Esophagus muscularis mucosa (tissue), 4 donors: ENCODE measurements at regions not wholly inside any gene's neighbourhood (a gene's known extent, or its start where the extent isn't known, plus 50 kb on each side); places are given as distances from the start of the nearest gene placed in this dataset.
"Not testable (repeated sequence)": the region's sequence is repeated elsewhere in the genome, so short reads cannot be mapped to it uniquely, and the experiment has no call there.

ENCODE experiments used
- DNase-seq: peaks from one replicate; pipeline ENCODE4 v3.0.0-alpha.2; 2017; ENCODE audit errors: extremely low spot score
- H3K27ac ChIP-seq, 4 donors: fragments of 200-600 bp; sonication (generic); replicated peaks in 1 of 4; 1 replicate in 3 of 4; 2 replicates in 1 of 4; pipeline ENCODE4 v1.5.1; 2016 to 2019; ENCODE audit warnings: mild to moderate bottlenecking in 1 of 4
- H3K27me3 ChIP-seq, 4 donors: fragments of 200-600 bp; sonication (generic); one replicate each; pipeline versions ENCODE4 v1.5.1 to v1.6.0; 2016 to 2019
- H3K36me3 ChIP-seq, 4 donors: fragments of 200-600 bp; sonication (generic); one replicate each; pipeline ENCODE4 v1.5.1; 2016 to 2019
- H3K4me1 ChIP-seq, 4 donors: fragments of 200-600 bp; sonication (generic); one replicate each; pipeline ENCODE4 v1.5.1; 2016 to 2019
- H3K4me3 ChIP-seq, 4 donors: fragments of 200-600 bp; sonication (generic); 1 replicate in 2 of 4; 2 replicates in 2 of 4; pipeline ENCODE4 v1.5.1; 2016 to 2019; ENCODE audit warnings: mild to moderate bottlenecking in 4 of 4, moderate library complexity in 1 of 4
- H3K9me3 ChIP-seq, 4 donors: fragments of 200-600 bp; sonication (generic); 1 replicate in 3 of 4; 2 replicates in 1 of 4; pipeline ENCODE4 v1.5.1; 2016 to 2019
- CTCF ChIP-seq, 3 experiments: fragments of 200-600 bp in 2 of 3; fragments of 450-650 bp in 1 of 3; sonication (generic) in 2 of 3; IDR thresholded peaks; one replicate each; pipeline ENCODE4 v1.5.1; 2017 to 2019; ENCODE audit warnings: antibody characterized with exemption in 3 of 3, mild to moderate bottlenecking in 2 of 3, moderate library complexity in 1 of 3
- EP300 ChIP-seq: sonication (generic); formaldehyde crosslinking; IDR thresholded peaks from one replicate; pipeline ENCODE4 v1.6.1; 2017; ENCODE audit warnings: antibody characterized with exemption
- POLR2A ChIP-seq: fragments of 450-650 bp; IDR thresholded peaks from one replicate; pipeline ENCODE4 v1.6.1; 2017; ENCODE audit warnings: antibody characterized with exemption, moderate library complexity, mild to moderate bottlenecking, low read depth
- POLR2AphosphoS5 ChIP-seq, 2 donors: sonication (generic); formaldehyde crosslinking; IDR thresholded peaks; one replicate each; pipeline ENCODE4 v1.6.1; 2017; ENCODE audit warnings: antibody characterized with exemption in 2 of 2
- WGBS: methylation state at CpG from one replicate; pipeline ENCODE4 v1.1.5; 2018; 5-methylcytosine and 5-hydroxymethylcytosine counted together
- intact Hi-C: fragments of 100-400 bp; cut with DNase I; formaldehyde crosslinking; loops from one replicate; pipeline ENCODE4 v1.15.1; 2023

GRCh38 chr18:11458447-11458846, 150.9 kb upstream of the SLC35G4 start:
- TF ChIP-seq CTCF (IDR thresholded peaks at IDR 0.05) (no peak), POLR2AphosphoS5 (IDR thresholded peaks at IDR 0.05) (no peak), POLR2A (no peak), EP300 (no peak)
- Histone ChIP-seq H3K27ac (no peak overlapping the region), H3K4me3 (no peak overlapping the region), H3K36me3 (no peaks in the 10 kb centered on the region), H3K9me3 (no peaks in the 10 kb centered on the region), H3K4me1 (no peaks in the 10 kb centered on the region), H3K27me3 (no peaks in the 10 kb centered on the region)
- WGBS = 49% methylated on average over 3 of the region's 3 CpGs
- intact Hi-C loops = no loop called here
- DNase-seq = no peak

GRCh38 chr18:11457853-11458252, 151.5 kb upstream of the SLC35G4 start:
- DNase-seq, intact Hi-C loops: not testable (repeated sequence)
- 78% methylated on average over 3 of the region's 3 CpGs for WGBS

GRCh38 chr18:11454040-11454439, 155.4 kb upstream of the SLC35G4 start:
- H3K9me3 ChIP-seq = peaks cover 0 to under 1% (median 0%) of the 10 kb centered on the region in 4 donors
- DNase-seq = no peak
- no peak overlapping the region for H3K4me3 ChIP-seq
- H3K27me3 ChIP-seq = no peaks in the 10 kb centered on the region
- H3K4me1 ChIP-seq = no peaks in the 10 kb centered on the region
- 75% methylated on average over 5 of the region's 5 CpGs for WGBS
- no peak overlapping the region for H3K27ac ChIP-seq
- no peaks in the 10 kb centered on the region for H3K36me3 ChIP-seq
- intact Hi-C loops = no loop called here
- TF ChIP-seq CTCF (IDR thresholded peaks at IDR 0.05) (no peak), POLR2A (no peak), POLR2AphosphoS5 (IDR thresholded peaks at IDR 0.05) (no peak), EP300 (no peak)

More at GRCh38 chr18:11457853-11458252, 151.5 kb upstream of the SLC35G4 start:
- H3K36me3 ChIP-seq, H3K27ac ChIP-seq, H3K4me3 ChIP-seq, H3K27me3 ChIP-seq, H3K4me1 ChIP-seq, H3K9me3 ChIP-seq: not testable (repeated sequence)

- H3K27ac ChIP-seq, DNase-seq, H3K36me3 ChIP-seq, H3K4me3 ChIP-seq, intact Hi-C loops, H3K4me1 ChIP-seq, H3K27me3 ChIP-seq: not testable (repeated sequence)
- WGBS = 90% methylated on average over 4 of the region's 4 CpGs
- peaks cover 0 to 19% (median 1%) of the 10 kb centered on the region in 4 donors for H3K9me3 ChIP-seq
Observed at GRCh38 chr18:11444169-11444568, 165.2 kb upstream of the SLC35G4 start.

GRCh38 chr18:11437046-11437445, 172.3 kb upstream of the SLC35G4 start:
- no peak for DNase-seq
- Histone ChIP-seq H3K9me3 (peaks cover 0 to 16% (median 0%) of the 10 kb centered on the region in 4 donors), H3K27ac (no peak overlapping the region), H3K4me1 (no peaks in the 10 kb centered on the region), H3K36me3 (no peaks in the 10 kb centered on the region), H3K27me3 (no peaks in the 10 kb centered on the region), H3K4me3 (no peak overlapping the region)
- TF ChIP-seq EP300 (no peak), CTCF (IDR thresholded peaks at IDR 0.05) (no peak), POLR2A (no peak), POLR2AphosphoS5 (IDR thresholded peaks at IDR 0.05) (no peak)
- intact Hi-C loops = no loop called here
- WGBS = 53% methylated on average over 2 of the region's 2 CpGs

- H3K27ac ChIP-seq = no peak overlapping the region
- no peaks in the 10 kb centered on the region for H3K9me3 ChIP-seq
- intact Hi-C loops = no loop called here
- no peak overlapping the region for H3K4me3 ChIP-seq
- no peaks in the 10 kb centered on the region for H3K36me3 ChIP-seq
- WGBS = 97% methylated on average over 26 of the region's 36 CpGs
- peaks cover 0 to 12% (median 0%) of the 10 kb centered on the region in 4 donors for H3K27me3 ChIP-seq
- no peaks in the 10 kb centered on the region for H3K4me1 ChIP-seq
- TF ChIP-seq EP300 = no peak
- no peak for TF ChIP-seq CTCF (IDR thresholded peaks at IDR 0.05)
- TF ChIP-seq POLR2AphosphoS5 (IDR thresholded peaks at IDR 0.05) = no peak
- no peak for TF ChIP-seq POLR2A
- no peak for DNase-seq
Observed at GRCh38 chr18:11432360-11432811, 177.0 kb upstream of the SLC35G4 start.
